HepG2 (cell line): ENCODE measurements at regions not wholly inside any gene's neighbourhood (a gene's known extent, or its start where the extent isn't known, plus 50 kb on each side); places are given as distances from the start of the nearest gene placed in this dataset.

Experiments
- CTCF ChIP-seq: sonication (generic); formaldehyde crosslinking; IDR thresholded peaks from 2 replicates; pipeline ENCODE4 v1.5.0; 2020; ENCODE audit warnings: mild to moderate bottlenecking, missing genetic modification reagents, moderate library complexity
- GZF1 ChIP-seq: sonication (generic); formaldehyde crosslinking; IDR thresholded peaks from 2 replicates; pipeline ENCODE4 v1.5.1; 2020; ENCODE audit warnings: mild to moderate bottlenecking, missing genetic modification reagents
- NFE2L1 ChIP-seq: sonication (generic); formaldehyde crosslinking; IDR thresholded peaks from 2 replicates; pipeline ENCODE4 v1.4.0; 2020; ENCODE audit warnings: missing genetic modification reagents, mild to moderate bottlenecking, borderline replicate concordance
- NR3C1 ChIP-seq: sonication (generic); formaldehyde crosslinking; IDR thresholded peaks from 2 replicates; pipeline ENCODE4 v1.4.0; 2020; ENCODE audit warnings: missing genetic modification reagents
- PAXIP1 ChIP-seq: sonication (generic); formaldehyde crosslinking; conservative IDR thresholded peaks from 2 replicates; pipeline ENCODE4 v1.4.0; 2020; ENCODE audit warnings: mild to moderate bottlenecking, missing genetic modification reagents, moderate library complexity
- POLR2A ChIP-seq, 2 experiments: IDR thresholded peaks; 2 replicates each; pipeline ENCODE4 v1.6.1; 2011; ENCODE audit warnings: low read depth in 2 of 2, low read length in 2 of 2, mild to moderate bottlenecking in 1 of 2, moderate library complexity in 1 of 2; ENCODE audit not compliant: insufficient read depth in 1 of 2
- REST ChIP-seq, 2 experiments: IDR thresholded peaks; 2 replicates each; pipeline ENCODE4 v1.6.1; 2011 to 2012; ENCODE audit warnings: low read length in 2 of 2, borderline replicate concordance in 1 of 2, low read depth in 1 of 2, mild to moderate bottlenecking in 1 of 2, moderate library complexity in 1 of 2
- ZNF670 ChIP-seq: sonication (generic); formaldehyde crosslinking; IDR thresholded peaks from 2 replicates; pipeline ENCODE4 v1.8.0; 2022; ENCODE audit warnings: mild to moderate bottlenecking, missing genetic modification reagents, borderline replicate concordance

GRCh38 chr2:10980886-10981425, 69.2 kb downstream of the KCNF1 start:
- no peak for TF ChIP-seq ZNF670
- no peak for TF ChIP-seq GZF1 (CRISPR knock-in tag)
- TF ChIP-seq NFE2L1 = no peak
- TF ChIP-seq POLR2A (IDR thresholded peaks at IDR 0.05; ENCODE audit: insufficient read depth in 1 of 2, low read depth in 2 of 2, low read length in 2 of 2) = no peak
- TF ChIP-seq REST (IDR thresholded peaks at IDR 0.05; ENCODE audit: borderline replicate concordance in 1 of 2, low read depth in 1 of 2, low read length in 2 of 2) = no peak
- no peak for TF ChIP-seq CTCF (CRISPR knock-in tag)
- TF ChIP-seq NR3C1 (CRISPR knock-in tag) = no peak
- no peak for TF ChIP-seq PAXIP1 (CRISPR knock-in tag)
